Keratinocyte (primary cell): ENCODE measurements at regions not wholly inside any gene's neighbourhood (a gene's known extent, or its start where the extent isn't known, plus 50 kb on each side); places are given as distances from the start of the nearest gene placed in this dataset.

Experiments
- DNase-seq: peaks from one replicate; pipeline ENCODE4 v3.0.0-alpha.2; 2011; ENCODE audit warnings: low read depth, missing footprints, low spot score
- FAIRE-seq: peaks from 2 replicates; lab custom pipeline; 2011; peaks lifted over from hg19 to GRCh38; lab: Jason Lieb, UNC
- H2AFZ ChIP-seq: 2 replicates; pipeline ENCODE4 v1.6.0; 2012; ENCODE audit warnings: low read length, control low read depth, inconsistent platforms; ENCODE audit not compliant: control insufficient read depth
- H3K27ac ChIP-seq: 2 replicates; pipeline ENCODE4 v1.5.1; 2011; ENCODE audit warnings: low read length; ENCODE audit not compliant: control insufficient read depth, insufficient read depth
- H3K27me3 ChIP-seq: 3 replicates; pipeline ENCODE4 v1.6.0; 2011; ENCODE audit warnings: low read length; ENCODE audit not compliant: control insufficient read depth, insufficient read depth; ENCODE audit errors: extremely low read depth
- H3K36me3 ChIP-seq, 2 experiments: 2 replicates in 1 of 2; 3 replicates in 1 of 2; pipeline ENCODE4 v1.5.1; 2011; ENCODE audit warnings: low read length in 2 of 2, mild to moderate bottlenecking in 1 of 2; ENCODE audit not compliant: control insufficient read depth in 2 of 2, insufficient read depth in 2 of 2; ENCODE audit errors: extremely low read depth in 1 of 2
- H3K4me1 ChIP-seq: 3 replicates; pipeline ENCODE4 v1.5.1; 2011; ENCODE audit warnings: low read length; ENCODE audit not compliant: control insufficient read depth, insufficient read depth; ENCODE audit errors: extremely low read depth
- H3K4me2 ChIP-seq: 3 replicates; pipeline ENCODE4 v1.6.0; 2011; ENCODE audit warnings: low read depth, low read length; ENCODE audit not compliant: control insufficient read depth, insufficient read depth; ENCODE audit errors: extremely low read depth
- H3K4me3 ChIP-seq, 3 experiments: fragments of 200-600 bp in 1 of 3; sonication (generic) in 1 of 3; 2 replicates in 2 of 3; 3 replicates in 1 of 3; pipeline ENCODE4 v1.5.1; 2011 to 2016; ENCODE audit warnings: low read length in 3 of 3, mild to moderate bottlenecking in 3 of 3, control low read depth in 2 of 3, inconsistent platforms in 1 of 3, low read depth in 1 of 3, mixed read lengths in 1 of 3, mixed run types in 1 of 3, moderate library complexity in 1 of 3; ENCODE audit not compliant: control insufficient read depth in 2 of 3, insufficient read depth in 2 of 3; ENCODE audit errors: extremely low read depth in 1 of 3
- H3K79me2 ChIP-seq: 2 replicates; pipeline ENCODE4 v1.6.0; 2012; ENCODE audit warnings: low read length; ENCODE audit not compliant: control insufficient read depth, insufficient read depth
- H3K9ac ChIP-seq: 3 replicates; pipeline ENCODE4 v1.6.0; 2011; ENCODE audit warnings: low read length; ENCODE audit not compliant: control insufficient read depth, insufficient read depth; ENCODE audit errors: extremely low read depth
- H3K9me1 ChIP-seq: 3 replicates; pipeline ENCODE4 v1.6.0; 2011; ENCODE audit warnings: low read length; ENCODE audit not compliant: control insufficient read depth, insufficient read depth; ENCODE audit errors: extremely low read depth
- H3K9me3 ChIP-seq: 2 replicates; pipeline ENCODE4 v1.5.1; 2012; ENCODE audit warnings: low read depth, low read length; ENCODE audit not compliant: control insufficient read depth
- H4K20me1 ChIP-seq: 3 replicates; pipeline ENCODE4 v1.6.0; 2011; ENCODE audit warnings: low read length; ENCODE audit not compliant: control insufficient read depth, insufficient read depth; ENCODE audit errors: extremely low read depth
- EZH2 ChIP-seq: IDR thresholded peaks from one replicate; pipeline ENCODE4 v1.6.1; 2012; ENCODE audit warnings: inconsistent platforms, mild to moderate bottlenecking, low read length, moderate library complexity
- dilution Hi-C: fragments of 300-500 bp; cut with MboI; formaldehyde crosslinking; loops from one replicate; pipeline ENCODE4 v1.7.0; 2020; ENCODE audit warnings: low sequenced_read_pairs; ENCODE audit not compliant: extremely low pct_ligation_motif_present
- TF ChIP-seq, protein P1 (sequence below), 3 experiments: IDR thresholded peaks in 1 of 3; conservative IDR thresholded peaks in 1 of 3; optimal IDR thresholded peaks in 1 of 3; 2 replicates in 2 of 3; 3 replicates in 1 of 3; pipeline versions ENCODE3 to v1.5.1; 2011; ENCODE audit warnings: low read length in 3 of 3, mild to moderate bottlenecking in 3 of 3, moderate library complexity in 2 of 3, control low read depth in 1 of 3, inconsistent platforms in 1 of 3; ENCODE audit not compliant: insufficient read depth in 2 of 3; ENCODE audit errors: extremely low read depth in 1 of 3

DNA sequence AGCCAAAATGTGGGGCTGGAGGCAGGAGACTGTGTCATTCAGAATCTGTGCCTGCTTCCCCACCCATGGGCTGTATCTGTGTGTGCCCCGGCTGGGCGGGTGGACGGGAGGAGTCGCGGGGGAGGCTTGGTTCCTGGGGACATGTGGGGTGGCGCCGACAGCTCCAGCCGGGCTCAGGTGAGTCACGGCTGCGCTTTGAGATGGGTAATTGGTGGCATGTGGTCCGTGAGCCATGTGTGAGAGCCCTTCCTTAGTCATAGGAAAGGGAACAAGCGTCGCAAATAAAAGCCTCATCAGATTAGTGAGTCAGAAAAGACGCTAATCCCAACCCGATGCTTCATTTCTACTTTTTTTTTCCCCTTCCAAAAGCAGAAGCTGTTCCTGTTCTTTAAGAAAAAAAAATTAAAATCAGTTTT lies 118.6 kb upstream of the ZNF536 start:
- no peaks in the 10 kb centered on the region for H3K9me3 ChIP-seq
- DNase-seq = no peak
- H3K4me3 ChIP-seq = no peak overlapping the region
- H3K27ac ChIP-seq = no peak overlapping the region
- H2AFZ ChIP-seq = no peak overlapping the region
- H3K4me2 ChIP-seq = no peak overlapping the region
- no peaks in the 10 kb centered on the region for H3K36me3 ChIP-seq
- H3K9ac ChIP-seq = no peak overlapping the region
- H4K20me1 ChIP-seq = no peaks in the 10 kb centered on the region
- dilution Hi-C loops = no loop called here
- TF ChIP-seq EZH2 = no peak
- TF ChIP-seq, protein P1, sequence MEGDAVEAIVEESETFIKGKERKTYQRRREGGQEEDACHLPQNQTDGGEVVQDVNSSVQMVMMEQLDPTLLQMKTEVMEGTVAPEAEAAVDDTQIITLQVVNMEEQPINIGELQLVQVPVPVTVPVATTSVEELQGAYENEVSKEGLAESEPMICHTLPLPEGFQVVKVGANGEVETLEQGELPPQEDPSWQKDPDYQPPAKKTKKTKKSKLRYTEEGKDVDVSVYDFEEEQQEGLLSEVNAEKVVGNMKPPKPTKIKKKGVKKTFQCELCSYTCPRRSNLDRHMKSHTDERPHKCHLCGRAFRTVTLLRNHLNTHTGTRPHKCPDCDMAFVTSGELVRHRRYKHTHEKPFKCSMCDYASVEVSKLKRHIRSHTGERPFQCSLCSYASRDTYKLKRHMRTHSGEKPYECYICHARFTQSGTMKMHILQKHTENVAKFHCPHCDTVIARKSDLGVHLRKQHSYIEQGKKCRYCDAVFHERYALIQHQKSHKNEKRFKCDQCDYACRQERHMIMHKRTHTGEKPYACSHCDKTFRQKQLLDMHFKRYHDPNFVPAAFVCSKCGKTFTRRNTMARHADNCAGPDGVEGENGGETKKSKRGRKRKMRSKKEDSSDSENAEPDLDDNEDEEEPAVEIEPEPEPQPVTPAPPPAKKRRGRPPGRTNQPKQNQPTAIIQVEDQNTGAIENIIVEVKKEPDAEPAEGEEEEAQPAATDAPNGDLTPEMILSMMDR (optimal IDR thresholded peaks at IDR 0.05 in 1 of 3, IDR thresholded peaks at IDR 0.05 in 1 of 3, conservative IDR thresholded peaks at IDR 0.05 in 1 of 3; ENCODE audit: extremely low read depth in 1 of 3, insufficient read depth in 2 of 3, low read length in 3 of 3) = no peak
- H3K79me2 ChIP-seq = no peaks in the 10 kb centered on the region
- no peaks in the 10 kb centered on the region for H3K4me1 ChIP-seq
- H3K9me1 ChIP-seq = no peaks in the 10 kb centered on the region
- no peaks in the 10 kb centered on the region for H3K27me3 ChIP-seq
- no peak for FAIRE-seq

- peaks cover under 1% of the 10 kb centered on the region for H3K9me3 ChIP-seq
- H3K4me3 ChIP-seq = no peak overlapping the region
- DNase-seq (no peak), FAIRE-seq (no peak)
- H4K20me1 ChIP-seq = no peaks in the 10 kb centered on the region
- no peaks in the 10 kb centered on the region for H3K36me3 ChIP-seq
- no peak overlapping the region for H3K27ac ChIP-seq
- H3K4me2 ChIP-seq = no peak overlapping the region
- no peak for TF ChIP-seq EZH2
- TF ChIP-seq, protein P1 (optimal IDR thresholded peaks at IDR 0.05 in 1 of 3, IDR thresholded peaks at IDR 0.05 in 1 of 3, conservative IDR thresholded peaks at IDR 0.05 in 1 of 3; ENCODE audit: extremely low read depth in 1 of 3, insufficient read depth in 2 of 3, low read length in 3 of 3) = no peak
- H3K9me1 ChIP-seq = no peaks in the 10 kb centered on the region
- no peaks in the 10 kb centered on the region for H3K27me3 ChIP-seq
- H3K9ac ChIP-seq = no peak overlapping the region
- no peaks in the 10 kb centered on the region for H3K4me1 ChIP-seq
- no peaks in the 10 kb centered on the region for H3K79me2 ChIP-seq
- dilution Hi-C loops = no loop called here
- no peak overlapping the region for H2AFZ ChIP-seq
Measured at GRCh38 chr19:30254158-30254557, 118.0 kb upstream of the ZNF536 start.
